LNCAP (cell line): ENCODE measurements at regions not wholly inside any gene's neighbourhood (a gene's known extent, or its start where the extent isn't known, plus 50 kb on each side); places are given as distances from the start of the nearest gene placed in this dataset.

Experiments used
- CTCF ChIP-seq: fragments of 450-650 bp; IDR thresholded peaks from 2 replicates; pipeline ENCODE4 v1.5.1; 2017; ENCODE audit warnings: mild to moderate bottlenecking

GRCh38 chr7:19268737-19269136 lies 123.5 kb upstream of the FERD3L start:
- TF ChIP-seq CTCF: no peak

GRCh38 chr7:19262826-19263225 lies 117.6 kb upstream of the FERD3L start:
- no peak for TF ChIP-seq CTCF

- no peak for TF ChIP-seq CTCF
These were observed 104.1 kb upstream of the FERD3L start for GRCh38 chr7:19249281-19249680.

- no peak for TF ChIP-seq CTCF
These were observed 103.5 kb upstream of the FERD3L start for GRCh38 chr7:19248681-19249080.

GRCh38 chr7:19248115-19248514 lies 102.9 kb upstream of the FERD3L start:
- TF ChIP-seq CTCF: no peak

- TF ChIP-seq CTCF: no peak
These were observed 101.8 kb upstream of the FERD3L start for GRCh38 chr7:19247017-19247416.

- no peak for TF ChIP-seq CTCF
These were observed 97.0 kb upstream of the FERD3L start for GRCh38 chr7:19242246-19242645.

- TF ChIP-seq CTCF: no peak
These were observed 94.7 kb upstream of the FERD3L start for GRCh38 chr7:19239951-19240350.
